GM12878 (cell line): ENCODE measurements at regions not wholly inside any gene's neighbourhood (a gene's known extent, or its start where the extent isn't known, plus 50 kb on each side); places are given as distances from the start of the nearest gene placed in this dataset.

ENCODE experiments used
- HDAC2 ChIP-seq: fragments of 200-600 bp; sonication (generic); IDR thresholded peaks from 2 replicates; pipeline ENCODE4 v1.6.1; 2017
- MYC ChIP-seq: IDR thresholded peaks from 2 replicates; pipeline ENCODE4 v1.6.1; 2011; ENCODE audit warnings: mild to moderate bottlenecking, low read length, moderate library complexity, inconsistent platforms; ENCODE audit not compliant: insufficient read depth, insufficient replicate concordance, insufficient read length, severe bottlenecking
- PAX5 ChIP-seq: IDR thresholded peaks from 2 replicates; pipeline ENCODE4 v1.6.1; 2011; ENCODE audit warnings: low read depth, low read length, borderline replicate concordance
- SP1 ChIP-seq: IDR thresholded peaks from one replicate; pipeline ENCODE4 v1.6.1; 2011; ENCODE audit warnings: low read depth, low read length

GRCh38 chr1:14082331-14082730, 382.3 kb downstream of the PRDM2 start:
- no peak for TF ChIP-seq SP1
- no peak for TF ChIP-seq HDAC2
- TF ChIP-seq PAX5, result no peak
- no peak for TF ChIP-seq MYC
